HepG2 (cell line): ENCODE measurements at regions not wholly inside any gene's neighbourhood (a gene's known extent, or its start where the extent isn't known, plus 50 kb on each side); places are given as distances from the start of the nearest gene placed in this dataset.

ENCODE experiments used
- ATAC-seq: fragments of 200-7000 bp; cut with Tn5 transposase; 3 replicates; pipeline ENCODE4 v1.9.1; 2020; ENCODE audit warnings: mild to moderate bottlenecking, moderate library complexity
- BruUV-seq: library from RNA; stranded (reverse); fragments of 400-500 nt; replicated peaks from 2 replicates; lab custom pipeline; 2021; lab: Mats Ljungman, UMichigan
- CTCF ChIA-PET: fragments of 300-600 bp; formaldehyde crosslinking; extraction: SDS; loops from one replicate; lab custom pipeline; 2021; ENCODE audit warnings: low total read pairs, inconsistent platforms, low intra/inter-chr PET ratio; lab: Yijun Ruan, JAX
- POLR2A ChIA-PET: fragments of 350-600 bp; sonication (Branson Sonifier 250); formaldehyde crosslinking; loops from one replicate; lab custom pipeline; 2020; ENCODE audit warnings: antibody characterized with exemption, inconsistent platforms; lab: Yijun Ruan, JAX
- DNase-seq: peaks from one replicate; pipeline ENCODE4 v3.0.0-alpha.2; 2015; ENCODE audit warnings: low spot score
- FAIRE-seq: peaks from 3 replicates; lab custom pipeline; 2011; peaks lifted over from hg19 to GRCh38; lab: Jason Lieb, UNC
- H2AFZ ChIP-seq: one replicate; pipeline ENCODE4 v1.6.1; 2011; ENCODE audit warnings: low read length, inconsistent platforms
- H3K27ac ChIP-seq: fragments of 300-600 bp; 3 replicates; pipeline ENCODE4 v1.8.0; 2011; ENCODE audit warnings: mixed run types, mild to moderate bottlenecking, mixed read lengths, low read length, inconsistent platforms; ENCODE audit not compliant: insufficient read depth; ENCODE audit errors: extremely low read length
- H3K27me3 ChIP-seq, 2 experiments: fragments of 200-600 bp in 1 of 2; 2 replicates in 1 of 2; 3 replicates in 1 of 2; pipeline versions ENCODE4 v1.6.0 to v1.8.0; 2011; ENCODE audit warnings: low read length in 2 of 2, mild to moderate bottlenecking in 2 of 2, moderate library complexity in 2 of 2, inconsistent platforms in 1 of 2; ENCODE audit not compliant: insufficient read depth in 2 of 2, control insufficient read depth in 1 of 2
- H3K36me3 ChIP-seq, 2 experiments: fragments of 200-600 bp in 1 of 2; replicated peaks in 1 of 2; 2 replicates in 1 of 2; 3 replicates in 1 of 2; pipeline versions ENCODE4 v1.5.1 to v1.8.0; 2011; ENCODE audit warnings: low read length in 2 of 2, inconsistent platforms in 1 of 2; ENCODE audit not compliant: insufficient read depth in 2 of 2, control insufficient read depth in 1 of 2
- H3K4me1 ChIP-seq: 2 replicates; pipeline ENCODE4 v1.5.1; 2012; ENCODE audit warnings: low read length, inconsistent platforms; ENCODE audit not compliant: insufficient read depth
- H3K4me2 ChIP-seq: 2 replicates; pipeline ENCODE4 v1.6.0; 2011; ENCODE audit warnings: low read depth, low read length, inconsistent platforms
- H3K4me3 ChIP-seq, 3 experiments: fragments of 200-600 bp in 1 of 3; sonication (generic), shearing (Covaris generic) in 1 of 3; replicated peaks in 1 of 3; 2 replicates each; pipeline ENCODE4 v1.5.1; 2011 to 2016; ENCODE audit warnings: low read length in 3 of 3, inconsistent platforms in 2 of 3, low read depth in 2 of 3, mild to moderate bottlenecking in 2 of 3, control low read depth in 1 of 3, mixed read lengths in 1 of 3; ENCODE audit not compliant: insufficient read depth in 1 of 3
- H3K79me2 ChIP-seq: one replicate; pipeline ENCODE4 v1.6.1; 2011; ENCODE audit warnings: low read length, inconsistent platforms; ENCODE audit not compliant: insufficient read depth
- H3K9ac ChIP-seq: 2 replicates; pipeline ENCODE4 v1.6.0; 2011; ENCODE audit warnings: mild to moderate bottlenecking, low read depth, low read length, inconsistent platforms; ENCODE audit not compliant: insufficient read depth
- H3K9me3 ChIP-seq: 2 replicates; pipeline ENCODE4 v1.5.1; 2012; ENCODE audit warnings: mild to moderate bottlenecking, low read length
- H4K20me1 ChIP-seq: 2 replicates; pipeline ENCODE4 v1.6.0; 2011; ENCODE audit warnings: inconsistent platforms, mild to moderate bottlenecking, low read length, moderate library complexity; ENCODE audit not compliant: insufficient read depth
- EED ChIP-seq: sonication (generic); formaldehyde crosslinking; IDR thresholded peaks from 2 replicates; pipeline ENCODE4 v1.5.0; 2020; ENCODE audit warnings: mild to moderate bottlenecking, missing genetic modification reagents
- FOXO1 ChIP-seq: sonication (generic); formaldehyde crosslinking; IDR thresholded peaks from 2 replicates; pipeline ENCODE4 v1.4.0; 2020; ENCODE audit warnings: missing genetic modification reagents
- JDP2 ChIP-seq: sonication (generic); formaldehyde crosslinking; IDR thresholded peaks from 2 replicates; pipeline ENCODE4 v1.8.1; 2022; ENCODE audit warnings: missing genetic modification reagents, borderline replicate concordance
- JUND ChIP-seq: sonication (generic); formaldehyde crosslinking; IDR thresholded peaks from 2 replicates; pipeline ENCODE4 v1.8.0; 2022; ENCODE audit warnings: mild to moderate bottlenecking, missing genetic modification reagents
- ZNF496 ChIP-seq: sonication (generic); formaldehyde crosslinking; IDR thresholded peaks from 2 replicates; pipeline ENCODE4 v1.8.1; 2023; ENCODE audit warnings: mild to moderate bottlenecking, moderate library complexity, missing genetic modification reagents; ENCODE audit not compliant: insufficient replicate concordance
- ZNF619 ChIP-seq: sonication (generic); formaldehyde crosslinking; IDR thresholded peaks from 2 replicates; pipeline ENCODE4 v1.4.0; 2020; ENCODE audit warnings: mild to moderate bottlenecking, missing genetic modification reagents
- WGBS: methylation state at CpG from one replicate; pipeline ENCODE4 v1.1.6; 2017; ENCODE audit warnings: low lambda C conversion rate; 5-methylcytosine and 5-hydroxymethylcytosine counted together
- in situ Hi-C: cut with HindIII; loops from 2 replicates; pipeline ENCODE4 v1.10.0; 2017; ENCODE audit warnings: low pct_unique_long_range_greater_than_20kb; ENCODE audit not compliant: extremely low pct_ligation_motif_present
- intact Hi-C: fragments of 100-400 bp; cut with micrococcal nuclease; formaldehyde crosslinking; loops from one replicate; pipeline ENCODE4 v1.10.0; 2022; ENCODE audit not compliant: unreplicated experiment
- TF ChIP-seq, protein P1 (sequence below): sonication (generic); formaldehyde crosslinking; IDR thresholded peaks from 2 replicates; pipeline ENCODE4; 2020; ENCODE audit warnings: missing genetic modification reagents, mild to moderate bottlenecking, borderline replicate concordance
- TF ChIP-seq, protein P2 (sequence below): sonication (generic); formaldehyde crosslinking; IDR thresholded peaks from 2 replicates; pipeline ENCODE4 v1.4.0; 2020; ENCODE audit warnings: missing genetic modification reagents, borderline replicate concordance
- TF ChIP-seq, protein P3 (sequence below): IDR thresholded peaks from 2 replicates; pipeline ENCODE4 v1.6.1; 2016; ENCODE audit warnings: missing biosample characterization, missing genetic modification reagents, low read depth
- TF ChIP-seq, protein P4 (sequence below): sonication (generic); formaldehyde crosslinking; IDR thresholded peaks from 2 replicates; pipeline ENCODE4 v1.4.0; 2020; ENCODE audit warnings: low read depth, mild to moderate bottlenecking, missing genetic modification reagents

DNA sequence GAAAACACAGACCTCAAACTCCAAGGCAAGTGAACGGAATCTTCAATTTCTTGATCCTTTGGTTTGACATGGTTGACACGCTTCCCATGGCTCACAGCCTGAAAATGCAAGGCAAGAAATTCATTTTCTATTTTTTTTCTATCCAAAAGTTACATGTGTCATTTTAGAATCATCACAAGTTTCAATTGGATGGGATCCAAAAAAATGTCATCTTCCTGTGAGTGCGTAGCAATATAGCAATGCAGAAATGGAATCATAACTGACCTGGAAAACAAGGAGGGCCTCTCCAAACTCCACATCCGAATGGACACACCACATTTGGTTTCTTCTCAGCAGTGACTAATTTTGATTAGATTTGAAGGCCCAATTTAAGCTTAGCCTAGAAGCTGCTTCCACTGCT, 175.8 kb upstream of the ATP11B start:
- H3K4me1 ChIP-seq, result no peaks in the 10 kb centered on the region
- H3K79me2 ChIP-seq, result no peaks in the 10 kb centered on the region
- H3K36me3 ChIP-seq, result no peaks in the 10 kb centered on the region
- DNase-seq (no peak), FAIRE-seq (no peak), ATAC-seq (no peak)
- H3K9me3 ChIP-seq, result no peaks in the 10 kb centered on the region
- H2AFZ ChIP-seq, result no peak overlapping the region
- in situ Hi-C loops, result loop anchor here (5.0 kb wide), 1 partner anchor 910 kb away; no protein-coding TSS in a partner anchor
- H3K4me2 ChIP-seq, result no peak overlapping the region
- H3K9ac ChIP-seq, result no peak overlapping the region
- ChIA-PET POLR2A (no interaction called here), CTCF (no interaction called here)
- H3K27me3 ChIP-seq, result no peaks in the 10 kb centered on the region
- H3K27ac ChIP-seq, result no peak overlapping the region
- TF ChIP-seq JDP2 (CRISPR knock-in tag) (no peak), ZNF619 (CRISPR knock-in tag) (no peak), JUND (CRISPR knock-in tag) (no peak), EED (CRISPR knock-in tag) (no peak), FOXO1 (no peak), ZNF496 (CRISPR knock-in tag) (no peak)
- TF ChIP-seq, protein P1, sequence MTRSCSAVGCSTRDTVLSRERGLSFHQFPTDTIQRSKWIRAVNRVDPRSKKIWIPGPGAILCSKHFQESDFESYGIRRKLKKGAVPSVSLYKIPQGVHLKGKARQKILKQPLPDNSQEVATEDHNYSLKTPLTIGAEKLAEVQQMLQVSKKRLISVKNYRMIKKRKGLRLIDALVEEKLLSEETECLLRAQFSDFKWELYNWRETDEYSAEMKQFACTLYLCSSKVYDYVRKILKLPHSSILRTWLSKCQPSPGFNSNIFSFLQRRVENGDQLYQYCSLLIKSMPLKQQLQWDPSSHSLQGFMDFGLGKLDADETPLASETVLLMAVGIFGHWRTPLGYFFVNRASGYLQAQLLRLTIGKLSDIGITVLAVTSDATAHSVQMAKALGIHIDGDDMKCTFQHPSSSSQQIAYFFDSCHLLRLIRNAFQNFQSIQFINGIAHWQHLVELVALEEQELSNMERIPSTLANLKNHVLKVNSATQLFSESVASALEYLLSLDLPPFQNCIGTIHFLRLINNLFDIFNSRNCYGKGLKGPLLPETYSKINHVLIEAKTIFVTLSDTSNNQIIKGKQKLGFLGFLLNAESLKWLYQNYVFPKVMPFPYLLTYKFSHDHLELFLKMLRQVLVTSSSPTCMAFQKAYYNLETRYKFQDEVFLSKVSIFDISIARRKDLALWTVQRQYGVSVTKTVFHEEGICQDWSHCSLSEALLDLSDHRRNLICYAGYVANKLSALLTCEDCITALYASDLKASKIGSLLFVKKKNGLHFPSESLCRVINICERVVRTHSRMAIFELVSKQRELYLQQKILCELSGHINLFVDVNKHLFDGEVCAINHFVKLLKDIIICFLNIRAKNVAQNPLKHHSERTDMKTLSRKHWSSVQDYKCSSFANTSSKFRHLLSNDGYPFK, result no peak
- TF ChIP-seq, protein P2, sequence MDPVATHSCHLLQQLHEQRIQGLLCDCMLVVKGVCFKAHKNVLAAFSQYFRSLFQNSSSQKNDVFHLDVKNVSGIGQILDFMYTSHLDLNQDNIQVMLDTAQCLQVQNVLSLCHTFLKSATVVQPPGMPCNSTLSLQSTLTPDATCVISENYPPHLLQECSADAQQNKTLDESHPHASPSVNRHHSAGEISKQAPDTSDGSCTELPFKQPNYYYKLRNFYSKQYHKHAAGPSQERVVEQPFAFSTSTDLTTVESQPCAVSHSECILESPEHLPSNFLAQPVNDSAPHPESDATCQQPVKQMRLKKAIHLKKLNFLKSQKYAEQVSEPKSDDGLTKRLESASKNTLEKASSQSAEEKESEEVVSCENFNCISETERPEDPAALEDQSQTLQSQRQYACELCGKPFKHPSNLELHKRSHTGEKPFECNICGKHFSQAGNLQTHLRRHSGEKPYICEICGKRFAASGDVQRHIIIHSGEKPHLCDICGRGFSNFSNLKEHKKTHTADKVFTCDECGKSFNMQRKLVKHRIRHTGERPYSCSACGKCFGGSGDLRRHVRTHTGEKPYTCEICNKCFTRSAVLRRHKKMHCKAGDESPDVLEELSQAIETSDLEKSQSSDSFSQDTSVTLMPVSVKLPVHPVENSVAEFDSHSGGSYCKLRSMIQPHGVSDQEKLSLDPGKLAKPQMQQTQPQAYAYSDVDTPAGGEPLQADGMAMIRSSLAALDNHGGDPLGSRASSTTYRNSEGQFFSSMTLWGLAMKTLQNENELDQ (CRISPR knock-in tag), result no peak
- TF ChIP-seq, protein P3, sequence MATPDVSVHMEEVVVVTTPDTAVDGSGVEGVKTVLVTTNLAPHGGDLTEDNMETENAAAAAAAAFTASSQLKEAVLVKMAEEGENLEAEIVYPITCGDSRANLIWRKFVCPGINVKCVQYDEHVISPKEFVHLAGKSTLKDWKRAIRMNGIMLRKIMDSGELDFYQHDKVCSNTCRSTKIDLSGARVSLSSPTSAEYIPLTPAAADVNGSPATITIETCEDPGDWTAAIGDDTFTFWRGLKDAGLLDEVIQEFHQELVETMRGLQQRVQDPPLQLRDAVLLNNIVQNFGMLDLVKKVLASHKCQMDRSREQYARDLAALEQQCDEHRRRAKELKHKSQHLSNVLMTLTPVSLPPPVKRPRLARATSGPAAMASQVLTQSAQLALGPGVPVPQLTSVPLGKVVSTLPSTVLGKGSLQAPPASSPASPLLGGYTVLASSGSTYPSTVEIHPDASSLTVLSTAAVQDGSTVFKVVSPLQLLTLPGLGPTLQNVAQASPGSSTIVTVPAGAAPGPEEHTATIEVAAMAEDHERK (CRISPR knock-in tag), result no peak
- TF ChIP-seq, protein P4, sequence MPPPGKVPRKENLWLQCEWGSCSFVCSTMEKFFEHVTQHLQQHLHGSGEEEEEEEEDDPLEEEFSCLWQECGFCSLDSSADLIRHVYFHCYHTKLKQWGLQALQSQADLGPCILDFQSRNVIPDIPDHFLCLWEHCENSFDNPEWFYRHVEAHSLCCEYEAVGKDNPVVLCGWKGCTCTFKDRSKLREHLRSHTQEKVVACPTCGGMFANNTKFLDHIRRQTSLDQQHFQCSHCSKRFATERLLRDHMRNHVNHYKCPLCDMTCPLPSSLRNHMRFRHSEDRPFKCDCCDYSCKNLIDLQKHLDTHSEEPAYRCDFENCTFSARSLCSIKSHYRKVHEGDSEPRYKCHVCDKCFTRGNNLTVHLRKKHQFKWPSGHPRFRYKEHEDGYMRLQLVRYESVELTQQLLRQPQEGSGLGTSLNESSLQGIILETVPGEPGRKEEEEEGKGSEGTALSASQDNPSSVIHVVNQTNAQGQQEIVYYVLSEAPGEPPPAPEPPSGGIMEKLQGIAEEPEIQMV (CRISPR knock-in tag), result no peak
- no peaks in the 10 kb centered on the region for H4K20me1 ChIP-seq
- intact Hi-C loops, result loop anchor here (5.0 to 10.0 kb wide), 2 partner anchors 123 to 360 kb away; no protein-coding TSS in a partner anchor
- no TSS peak for BruUV-seq
- 16% methylated on average over 4 of the region's 4 CpGs for WGBS
- H3K4me3 ChIP-seq, result no peak overlapping the region
